Osteoblast (primary cell): ENCODE measurements at regions not wholly inside any gene's neighbourhood (a gene's known extent, or its start where the extent isn't known, plus 50 kb on each side); places are given as distances from the start of the nearest gene placed in this dataset.

Experiments
- DNase-seq: peaks from one replicate; pipeline ENCODE4 v3.0.0; 2011; ENCODE audit warnings: low spot score, mixed read lengths; ENCODE audit not compliant: insufficient read length; ENCODE audit errors: missing footprints
- H2AFZ ChIP-seq: 2 replicates; pipeline ENCODE4 v1.6.0; 2011; ENCODE audit warnings: mild to moderate bottlenecking, low read length
- H3K27ac ChIP-seq: 2 replicates; pipeline ENCODE4 v1.5.1; 2011; ENCODE audit warnings: mild to moderate bottlenecking, low read depth, low read length, moderate library complexity
- H3K27me3 ChIP-seq: 2 replicates; pipeline ENCODE4 v1.6.0; 2012; ENCODE audit warnings: mild to moderate bottlenecking, control low read depth, inconsistent platforms, low read length, moderate library complexity; ENCODE audit not compliant: insufficient read depth
- H3K36me3 ChIP-seq: 2 replicates; pipeline ENCODE4 v1.5.1; 2011; ENCODE audit warnings: mild to moderate bottlenecking, low read length, control low read depth, moderate library complexity; ENCODE audit not compliant: insufficient read depth
- H3K4me1 ChIP-seq: 2 replicates; pipeline ENCODE4 v1.5.1; 2011; ENCODE audit warnings: mild to moderate bottlenecking, low read length, control low read depth, moderate library complexity; ENCODE audit not compliant: insufficient read depth
- H3K4me2 ChIP-seq: 2 replicates; pipeline ENCODE4 v1.6.0; 2011; ENCODE audit warnings: mild to moderate bottlenecking, low read length; ENCODE audit not compliant: insufficient read depth
- H3K4me3 ChIP-seq: fragments of 200-600 bp; sonication (generic); 3 replicates; pipeline ENCODE4 v1.5.1; 2012; ENCODE audit warnings: mild to moderate bottlenecking, low read length, inconsistent platforms; ENCODE audit not compliant: insufficient read depth
- H3K79me2 ChIP-seq: 2 replicates; pipeline ENCODE4 v1.6.0; 2012; ENCODE audit warnings: mild to moderate bottlenecking, low read length, control low read depth, inconsistent platforms; ENCODE audit not compliant: insufficient read depth
- H3K9me3 ChIP-seq: 2 replicates; pipeline ENCODE4 v1.5.1; 2011; ENCODE audit warnings: low read depth, low read length, control low read depth
- H4K20me1 ChIP-seq: 2 replicates; pipeline ENCODE4 v1.6.0; 2012; ENCODE audit warnings: mild to moderate bottlenecking, low read length, control low read depth; ENCODE audit not compliant: insufficient read depth
- TF ChIP-seq, protein P1 (sequence below): IDR thresholded peaks from 2 replicates; pipeline ENCODE4 v1.5.1; 2011; ENCODE audit warnings: mild to moderate bottlenecking, low read depth, low read length, moderate library complexity; ENCODE audit errors: extremely low read depth

DNA sequence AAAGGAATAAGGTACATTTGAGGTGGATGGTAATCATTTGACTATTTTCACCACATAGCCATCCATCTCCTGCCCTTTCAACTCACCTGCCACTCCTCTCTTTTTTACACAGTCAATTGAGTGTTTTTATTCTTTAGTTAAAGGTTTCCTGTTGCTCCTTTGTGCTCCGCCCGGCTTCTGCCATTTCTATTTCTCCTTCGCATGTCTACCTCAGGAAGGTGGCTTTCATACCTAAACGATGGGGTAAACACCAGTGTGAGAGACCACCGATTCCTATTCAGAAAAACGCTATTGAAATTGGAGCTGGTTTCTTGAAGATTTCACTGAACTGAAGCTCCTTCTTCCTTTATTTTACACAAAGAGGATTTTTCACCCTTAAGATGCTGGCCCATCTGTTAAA, 1628.0 kb upstream of the PIK3C3 start:
- TF ChIP-seq, protein P1, sequence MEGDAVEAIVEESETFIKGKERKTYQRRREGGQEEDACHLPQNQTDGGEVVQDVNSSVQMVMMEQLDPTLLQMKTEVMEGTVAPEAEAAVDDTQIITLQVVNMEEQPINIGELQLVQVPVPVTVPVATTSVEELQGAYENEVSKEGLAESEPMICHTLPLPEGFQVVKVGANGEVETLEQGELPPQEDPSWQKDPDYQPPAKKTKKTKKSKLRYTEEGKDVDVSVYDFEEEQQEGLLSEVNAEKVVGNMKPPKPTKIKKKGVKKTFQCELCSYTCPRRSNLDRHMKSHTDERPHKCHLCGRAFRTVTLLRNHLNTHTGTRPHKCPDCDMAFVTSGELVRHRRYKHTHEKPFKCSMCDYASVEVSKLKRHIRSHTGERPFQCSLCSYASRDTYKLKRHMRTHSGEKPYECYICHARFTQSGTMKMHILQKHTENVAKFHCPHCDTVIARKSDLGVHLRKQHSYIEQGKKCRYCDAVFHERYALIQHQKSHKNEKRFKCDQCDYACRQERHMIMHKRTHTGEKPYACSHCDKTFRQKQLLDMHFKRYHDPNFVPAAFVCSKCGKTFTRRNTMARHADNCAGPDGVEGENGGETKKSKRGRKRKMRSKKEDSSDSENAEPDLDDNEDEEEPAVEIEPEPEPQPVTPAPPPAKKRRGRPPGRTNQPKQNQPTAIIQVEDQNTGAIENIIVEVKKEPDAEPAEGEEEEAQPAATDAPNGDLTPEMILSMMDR: no peak
- Histone ChIP-seq H3K4me1 (no peaks in the 10 kb centered on the region), H3K4me2 (no peak overlapping the region), H3K4me3 (no peak overlapping the region), H3K27ac (no peak overlapping the region), H3K79me2 (no peaks in the 10 kb centered on the region), H3K36me3 (no peaks in the 10 kb centered on the region), H4K20me1 (no peaks in the 10 kb centered on the region), H3K27me3 (no peaks in the 10 kb centered on the region), H2AFZ (no peak overlapping the region), H3K9me3 (no peaks in the 10 kb centered on the region)
- DNase-seq: no peak

DNA sequence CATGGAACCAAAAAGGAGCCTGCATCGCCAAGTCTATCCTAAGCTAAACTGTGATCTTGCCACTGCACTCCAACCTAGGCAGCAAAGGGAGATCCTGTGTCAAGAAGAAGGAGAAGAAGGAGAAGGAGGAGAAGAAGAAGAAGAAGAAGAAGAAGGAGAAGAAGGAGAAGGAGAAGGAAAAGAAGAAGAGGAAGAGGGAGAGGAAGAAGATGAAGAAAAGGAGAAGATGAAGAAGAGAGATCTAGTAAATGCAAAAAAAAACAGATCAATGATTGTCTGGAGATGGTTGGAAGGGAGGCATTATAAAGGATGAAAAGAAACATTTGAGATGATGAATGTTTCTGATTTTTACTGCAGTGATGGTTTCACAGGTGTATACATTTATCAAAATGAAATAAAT, 1629.0 kb upstream of the PIK3C3 start:
- TF ChIP-seq, protein P1: no peak
- H3K9me3 ChIP-seq: no peaks in the 10 kb centered on the region
- no peak for DNase-seq

DNA sequence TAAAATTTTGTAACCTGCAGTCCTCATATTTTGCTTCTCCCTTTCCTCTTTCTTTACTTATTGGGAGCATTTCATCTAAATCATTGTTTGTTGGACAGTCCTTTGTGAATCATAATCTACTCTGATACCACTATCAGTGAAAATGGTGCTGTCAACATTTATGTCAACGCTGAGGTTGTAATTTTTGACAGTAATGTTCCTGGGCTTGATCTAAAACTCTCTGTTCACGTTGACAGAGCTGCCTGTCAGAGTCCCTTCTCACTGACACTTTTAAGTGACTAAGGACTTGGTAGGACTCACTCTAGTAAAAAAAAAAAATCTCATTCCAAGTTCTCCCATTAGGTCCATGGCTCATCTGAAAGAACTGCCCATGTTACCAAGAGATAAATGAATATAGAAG, 1640.8 kb upstream of the PIK3C3 start:
- TF ChIP-seq, protein P1: no peak
- H3K4me3 ChIP-seq: no peak overlapping the region
- H3K4me1 ChIP-seq: no peaks in the 10 kb centered on the region
- H3K27me3 ChIP-seq: no peaks in the 10 kb centered on the region
- no peak overlapping the region for H2AFZ ChIP-seq
- no peaks in the 10 kb centered on the region for H3K9me3 ChIP-seq
- H3K79me2 ChIP-seq: no peaks in the 10 kb centered on the region
- DNase-seq: no peak
- H4K20me1 ChIP-seq: no peaks in the 10 kb centered on the region
- H3K27ac ChIP-seq: no peak overlapping the region
- no peaks in the 10 kb centered on the region for H3K36me3 ChIP-seq
- H3K4me2 ChIP-seq: no peak overlapping the region

More for the DNA sequence above, 1629.0 kb upstream of the PIK3C3 start:
- H3K27me3 ChIP-seq: no peaks in the 10 kb centered on the region
- H3K79me2 ChIP-seq: no peaks in the 10 kb centered on the region
- no peaks in the 10 kb centered on the region for H3K4me1 ChIP-seq
- no peak overlapping the region for H2AFZ ChIP-seq
- no peaks in the 10 kb centered on the region for H4K20me1 ChIP-seq
- no peak overlapping the region for H3K4me2 ChIP-seq
- H3K36me3 ChIP-seq: no peaks in the 10 kb centered on the region
- H3K4me3 ChIP-seq: no peak overlapping the region
- no peak overlapping the region for H3K27ac ChIP-seq

DNA sequence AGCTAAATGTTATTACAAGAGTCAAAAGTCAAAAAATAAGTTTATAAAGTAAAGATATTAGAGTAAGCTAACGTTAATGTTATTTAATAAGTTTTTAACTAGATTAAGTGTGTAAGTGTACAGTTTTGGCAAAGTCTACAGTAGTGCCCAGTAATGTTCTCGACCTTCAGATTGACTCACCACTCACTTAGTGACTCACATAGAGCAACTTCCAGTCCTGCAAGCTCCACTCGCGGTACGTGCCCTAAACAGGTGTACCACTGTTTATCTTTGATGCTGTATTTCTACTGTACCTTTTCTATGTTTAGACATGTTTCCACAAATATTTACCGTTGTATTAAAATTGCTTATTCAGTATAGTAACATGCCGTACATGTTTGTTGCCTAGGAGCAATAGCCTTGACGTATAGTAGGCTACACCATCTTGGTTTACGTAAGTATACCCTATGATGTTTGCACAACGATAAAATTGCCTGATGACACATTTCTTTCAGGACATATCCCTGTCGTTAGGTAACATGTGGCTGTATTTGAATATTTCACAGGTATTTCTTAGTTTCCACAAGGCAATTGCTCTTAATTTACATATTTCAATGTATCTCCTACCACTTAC, 1641.9 kb upstream of the PIK3C3 start:
- DNase-seq: no peak
- H3K79me2 ChIP-seq: no peaks in the 10 kb centered on the region
- H4K20me1 ChIP-seq: no peaks in the 10 kb centered on the region
- no peak overlapping the region for H2AFZ ChIP-seq
- no peak overlapping the region for H3K4me2 ChIP-seq
- no peak overlapping the region for H3K4me3 ChIP-seq
- TF ChIP-seq, protein P1: no peak
- no peaks in the 10 kb centered on the region for H3K9me3 ChIP-seq
- H3K36me3 ChIP-seq: no peaks in the 10 kb centered on the region
- H3K27ac ChIP-seq: no peak overlapping the region
- no peaks in the 10 kb centered on the region for H3K27me3 ChIP-seq
- H3K4me1 ChIP-seq: no peaks in the 10 kb centered on the region
